K562 (cell line): ENCODE measurements at regions not wholly inside any gene's neighbourhood (a gene's known extent, or its start where the extent isn't known, plus 50 kb on each side); places are given as distances from the start of the nearest gene placed in this dataset.

Experiments
- MGA ChIP-seq: fragments of 450-650 bp; IDR thresholded peaks from 2 replicates; pipeline ENCODE4 v1.6.1; 2016; ENCODE audit warnings: mild to moderate bottlenecking, moderate library complexity

GRCh38 chr11:3476084-3476936 is 97.4 kb upstream of the ZNF195 start (continued):
- peak; percentile 52 for TF ChIP-seq MGA
